Stimulated activated CD8-positive, alpha-beta memory T cell treated with anti-CD3 and anti-CD28 coated beads, Interleukin-15, amount 100 ng/mL, for 48 hours (primary cell): ENCODE measurements at regions not wholly inside any gene's neighbourhood (a gene's known extent, or its start where the extent isn't known, plus 50 kb on each side); places are given as distances from the start of the nearest gene placed in this dataset.
"Not testable (repeated sequence)": the region's sequence is repeated elsewhere in the genome, so short reads cannot be mapped to it uniquely, and the experiment has no call there.

Source experiments
- DNase-seq, 2 donors: peaks; one replicate each; pipeline ENCODE4 v3.0.0-alpha.2; 2020; ENCODE audit warnings: low read depth in 2 of 2

DNA sequence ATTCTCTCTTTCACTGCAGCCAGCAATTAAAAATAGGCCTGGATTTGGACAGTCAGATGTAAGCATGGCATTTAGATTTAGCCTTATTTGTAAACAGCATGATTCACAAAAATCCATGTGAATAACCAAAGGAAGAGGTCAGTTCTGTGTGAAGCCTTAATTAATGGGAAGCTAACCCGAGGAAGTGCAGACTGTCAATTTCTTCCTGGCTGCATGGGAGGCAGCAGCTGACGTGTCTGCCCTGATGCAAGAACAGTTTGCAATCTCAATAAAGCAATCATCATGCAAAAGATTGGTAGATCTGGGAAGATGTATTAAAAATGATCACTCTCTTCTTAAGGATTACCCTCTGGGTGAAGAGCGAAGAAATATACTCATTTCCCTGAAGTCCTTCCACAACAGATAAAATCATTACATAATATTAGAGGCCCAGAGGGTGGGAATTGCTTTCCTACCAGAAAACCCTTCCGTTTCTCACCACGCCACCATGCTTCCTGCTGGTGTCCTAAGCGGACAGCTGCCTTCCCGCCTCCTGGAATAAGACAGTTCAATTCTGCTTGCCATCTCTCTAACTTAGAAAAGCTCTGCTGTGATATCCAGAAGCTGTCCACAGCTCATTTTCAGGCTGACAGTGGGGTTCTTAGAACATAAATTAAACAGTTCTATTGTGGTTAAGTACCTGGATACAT, 526.7 kb upstream of the NRP1 start:
- no peak for DNase-seq

DNA sequence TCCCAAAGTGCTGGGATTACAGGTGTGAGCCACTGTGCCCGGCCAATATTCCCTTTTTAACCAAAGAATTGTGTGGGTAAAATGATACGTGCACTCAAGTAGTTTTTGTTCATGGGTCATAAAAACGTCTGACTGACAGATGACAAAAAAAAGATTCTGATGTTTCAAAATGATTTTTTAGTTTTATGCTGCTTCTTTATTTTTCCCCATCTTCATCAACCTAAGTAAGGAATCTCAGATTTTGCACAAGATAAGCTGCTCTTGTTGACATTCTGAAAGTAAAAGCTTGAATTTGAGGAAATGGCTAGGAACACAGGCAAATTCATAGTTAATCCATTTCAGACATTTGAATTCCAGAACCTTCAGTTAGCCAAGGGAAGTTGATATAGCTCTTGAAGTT, 526.1 kb upstream of the NRP1 start:
- no peak for DNase-seq

DNA sequence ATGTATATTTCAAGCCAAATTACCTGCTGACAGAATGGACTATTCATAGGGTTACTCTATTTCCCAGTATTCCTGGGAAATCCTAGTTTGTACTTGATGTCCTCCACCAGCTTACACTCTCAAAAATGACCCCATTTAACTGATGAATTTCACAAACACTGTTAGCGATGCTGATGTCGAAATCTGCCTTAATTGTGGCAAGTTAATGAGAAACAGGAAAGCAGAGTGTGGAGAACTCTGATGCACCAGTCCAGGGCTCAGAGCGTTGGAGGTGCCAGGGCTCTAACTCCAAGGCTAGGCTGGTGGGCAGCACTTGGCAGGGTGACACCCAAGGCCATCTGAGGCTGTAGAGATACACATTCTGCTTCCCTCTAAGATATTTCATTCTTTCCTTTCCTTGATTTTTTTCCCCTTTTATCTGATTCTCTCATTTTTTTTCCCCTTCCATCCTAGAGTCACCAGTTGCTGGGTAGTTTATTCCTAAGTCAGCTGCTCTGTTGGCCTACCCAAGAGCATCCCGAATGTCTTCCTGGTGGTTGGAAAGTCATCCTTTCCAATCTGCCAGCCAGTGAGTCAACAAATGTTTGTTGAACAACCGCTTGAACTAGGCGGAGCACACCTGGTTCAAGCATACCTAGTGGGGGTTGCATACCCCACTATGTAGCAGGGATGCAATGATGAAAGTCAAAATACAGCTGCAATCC, 525.0 kb upstream of the NRP1 start:
- DNase-seq, result no peak

DNA sequence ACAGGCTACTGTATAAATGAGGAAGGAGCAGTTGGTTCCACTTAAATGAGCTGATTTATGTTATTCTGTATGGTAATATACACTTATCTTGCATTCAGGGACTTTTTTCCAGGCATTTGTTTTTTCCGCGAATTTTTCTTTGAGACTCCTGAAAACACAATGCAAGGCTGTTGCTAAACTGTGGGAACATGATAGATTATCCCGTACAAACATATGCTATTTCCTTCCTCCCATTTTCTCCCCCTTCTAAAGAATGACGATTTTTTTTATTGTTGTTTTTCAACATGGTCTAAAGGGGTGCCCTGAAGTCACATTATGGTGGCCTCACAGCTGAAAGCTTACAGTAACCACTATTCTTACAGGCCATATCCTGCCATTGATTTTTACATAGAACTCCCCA, 523.9 kb upstream of the NRP1 start:
- no peak for DNase-seq

DNA sequence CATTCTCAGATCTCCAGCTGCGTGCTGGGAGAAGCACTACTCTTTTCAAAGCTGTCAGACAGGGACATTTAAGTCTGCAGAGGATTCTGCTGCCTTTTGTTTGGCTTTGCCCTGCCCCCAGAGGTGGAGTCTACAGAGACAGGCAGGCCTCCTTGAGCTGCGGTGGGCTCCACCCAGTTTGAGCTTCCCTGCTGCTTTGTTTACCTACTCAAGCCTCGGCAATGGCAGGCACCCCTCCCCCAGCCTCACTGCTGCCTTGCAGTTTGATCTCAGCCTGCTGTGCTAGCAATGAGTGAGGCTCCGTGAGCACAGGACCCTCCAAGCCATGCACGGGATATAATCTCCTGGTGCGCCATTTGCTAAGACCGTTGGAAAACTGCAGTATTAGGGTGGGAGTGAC, 518.8 kb upstream of the NRP1 start:
- DNase-seq, result not testable (repeated sequence)

DNA sequence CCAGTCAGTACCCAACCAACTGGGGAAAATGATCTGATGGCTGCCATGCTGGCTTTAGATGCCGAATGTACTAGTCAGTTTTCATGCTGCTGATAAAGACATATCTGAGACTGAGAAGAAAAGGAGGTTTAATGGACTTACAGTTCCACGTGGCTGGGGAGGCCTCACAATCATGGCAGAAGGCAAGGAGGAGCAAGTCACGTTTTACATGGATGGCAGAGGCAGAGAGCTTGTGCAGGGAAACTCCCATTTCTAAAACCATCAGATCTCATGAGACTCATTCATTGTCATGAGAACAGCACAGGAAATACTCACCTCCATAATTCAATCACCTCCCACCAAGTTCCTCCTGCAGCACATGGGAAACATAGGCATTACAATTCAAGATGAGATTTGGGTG, 508.9 kb upstream of the NRP1 start:
- DNase-seq, result no peak

DNA sequence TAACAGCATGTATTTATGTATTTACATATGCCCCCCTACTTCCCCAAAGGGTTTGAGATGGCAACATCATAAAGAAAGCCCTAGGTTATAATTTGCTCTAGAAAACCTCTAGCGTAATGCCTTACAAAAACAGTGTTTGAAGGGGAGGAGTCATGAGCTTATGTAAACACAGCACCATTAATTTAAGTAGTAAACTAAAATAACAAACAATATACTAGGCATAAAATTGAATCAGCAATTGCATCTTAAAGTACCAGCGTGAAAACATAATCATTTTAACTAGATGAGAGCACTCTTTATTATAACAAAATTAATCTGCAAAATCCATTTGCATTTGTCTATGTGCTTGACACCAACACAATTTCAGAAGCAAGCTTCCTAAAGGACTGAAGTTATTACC, 507.2 kb upstream of the NRP1 start:
- DNase-seq, result no peak

DNA sequence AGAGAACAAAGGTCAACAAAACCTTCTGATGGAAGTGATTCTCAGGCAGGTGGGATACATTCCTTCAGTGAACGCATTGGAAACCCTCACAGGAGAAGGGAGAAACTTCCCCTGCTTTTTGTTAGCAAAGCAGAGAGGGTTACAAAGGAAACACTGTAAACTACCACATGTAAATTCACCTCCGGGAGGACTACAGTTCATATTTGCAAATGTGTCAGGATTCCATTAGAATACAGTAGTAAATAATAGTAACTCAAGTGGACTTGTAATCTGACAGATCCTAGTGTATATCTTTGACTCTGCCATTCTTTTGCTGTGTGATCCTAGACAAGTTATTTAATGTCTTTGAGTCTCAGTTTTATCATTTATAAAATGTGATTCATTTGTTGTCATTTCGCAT, 504.3 kb upstream of the NRP1 start:
- DNase-seq, result no peak

DNA sequence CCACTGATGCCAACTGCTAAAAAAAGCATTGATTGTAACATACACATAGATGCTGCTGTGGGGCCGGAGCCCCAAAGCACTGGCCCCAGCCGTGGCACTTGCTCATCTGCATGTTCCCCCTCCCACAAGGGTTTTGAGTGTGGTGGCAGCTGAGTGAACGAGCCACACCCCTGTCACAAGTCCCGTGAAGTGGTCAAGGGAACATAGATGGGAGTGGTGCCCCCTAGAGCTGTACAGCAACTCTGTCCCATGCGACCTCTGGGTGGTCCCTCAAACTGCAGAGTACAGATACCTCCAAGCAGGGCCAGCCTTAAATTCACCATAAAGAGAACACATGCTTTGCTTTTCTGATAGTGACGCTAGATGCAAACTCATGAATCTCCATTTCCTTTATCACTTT, 503.3 kb upstream of the NRP1 start:
- DNase-seq, result no peak

DNA sequence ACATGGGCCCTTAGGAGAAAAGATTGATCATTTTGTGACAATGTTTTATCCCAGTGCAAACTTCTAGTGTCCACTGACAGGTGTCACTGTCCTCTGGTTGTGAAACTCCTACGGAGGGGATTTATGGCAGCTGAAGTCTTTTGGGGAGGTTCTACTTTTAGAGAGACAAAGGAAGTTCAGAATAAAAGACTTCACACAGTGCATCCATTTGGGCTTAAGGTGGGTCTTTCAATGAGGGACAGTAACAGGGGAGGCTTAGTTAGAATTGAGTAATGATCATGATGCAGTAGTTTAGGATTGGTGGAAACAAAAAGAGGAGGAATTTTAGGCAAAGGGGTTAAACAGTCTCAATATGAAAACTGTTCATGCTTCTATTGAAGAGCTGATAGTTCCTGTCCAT, 501.1 kb upstream of the NRP1 start:
- no peak for DNase-seq

DNA sequence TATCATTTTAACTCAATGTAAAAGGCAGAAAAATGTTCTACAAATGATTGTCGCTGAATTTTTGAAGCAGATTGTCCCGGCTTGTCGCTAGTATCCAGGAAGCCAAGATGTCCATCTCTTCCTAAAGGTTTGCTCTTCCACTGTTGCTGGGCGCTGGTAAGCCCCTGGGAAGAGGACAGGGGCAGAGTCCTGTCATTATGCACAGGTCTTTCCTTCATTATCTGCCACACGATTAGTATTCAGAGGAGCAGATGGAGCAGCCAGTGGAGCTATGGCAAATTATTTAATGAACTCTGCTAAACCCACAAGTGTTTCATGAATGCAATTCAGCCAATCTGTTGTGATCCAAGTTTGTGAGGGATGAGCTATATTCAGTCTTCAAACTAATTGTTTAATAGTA, 499.1 kb upstream of the NRP1 start:
- no peak for DNase-seq

DNA sequence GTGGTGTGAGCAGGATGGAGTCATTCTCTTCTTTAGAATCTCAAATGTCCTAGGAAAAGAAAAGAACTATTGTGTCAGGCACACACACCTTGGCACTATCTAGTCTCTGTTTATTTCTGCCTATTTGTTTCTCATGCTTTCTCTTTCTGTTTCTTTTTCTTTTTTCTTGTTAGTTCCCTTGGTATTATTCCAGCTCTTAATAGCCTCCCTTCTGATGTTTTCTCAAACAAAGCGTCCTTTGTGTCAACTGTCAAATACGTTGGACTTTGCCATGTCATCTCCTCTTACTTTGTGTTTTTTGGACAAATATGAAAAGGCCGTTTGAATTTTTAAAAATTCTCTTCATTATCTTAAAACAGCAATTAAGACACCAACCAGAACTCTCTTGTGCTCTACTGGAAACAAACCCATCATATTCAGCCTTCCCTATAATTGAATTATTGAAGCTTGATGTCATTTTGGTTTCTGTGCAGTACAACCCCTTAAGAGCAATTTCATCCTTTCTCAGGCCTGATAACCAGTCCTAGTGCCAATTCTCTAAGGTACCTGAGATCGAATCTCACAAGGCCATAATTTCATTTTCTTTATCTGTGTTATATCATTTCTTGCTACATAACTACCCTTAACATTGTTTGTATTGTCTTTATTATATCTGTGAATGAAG, 497.8 kb upstream of the NRP1 start:
- DNase-seq, result no peak

DNA sequence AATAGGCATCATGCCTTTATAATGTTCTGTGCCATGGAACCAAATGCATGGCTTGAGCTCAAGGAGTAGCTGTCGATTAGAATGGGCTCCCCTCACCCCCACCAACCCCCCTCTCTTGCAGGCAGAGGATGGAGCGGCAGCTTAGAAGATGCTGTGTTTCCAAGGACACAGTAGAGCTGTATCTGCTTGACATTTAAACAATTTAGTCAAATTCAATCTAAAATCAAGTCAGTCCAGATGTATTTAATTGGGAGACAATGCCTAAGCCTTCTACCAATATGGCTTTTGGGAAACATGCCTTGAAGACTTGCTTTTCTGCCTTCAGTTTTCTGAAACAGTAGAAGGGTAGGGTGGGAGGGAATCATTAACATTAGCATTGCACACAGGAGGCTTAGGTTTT, 497.1 kb upstream of the NRP1 start:
- no peak for DNase-seq

DNA sequence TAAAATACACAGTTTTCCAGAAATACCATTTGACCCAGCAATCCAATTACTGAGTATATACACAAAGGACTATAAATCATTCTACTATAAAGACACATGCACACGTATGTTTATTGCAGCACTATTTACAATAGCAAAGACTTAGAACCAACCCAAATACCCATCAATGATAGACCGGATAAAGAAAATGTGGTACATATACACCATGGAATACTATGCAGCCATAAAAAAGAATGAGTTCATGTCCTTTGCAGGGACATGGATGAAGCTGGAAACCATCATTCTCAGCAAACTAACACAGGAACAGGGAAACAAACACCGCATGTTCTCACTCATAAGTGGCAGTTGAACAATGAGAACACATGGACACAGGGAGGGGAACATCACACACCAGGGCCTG, 495.4 kb upstream of the NRP1 start:
- DNase-seq, result not testable (repeated sequence)

DNA sequence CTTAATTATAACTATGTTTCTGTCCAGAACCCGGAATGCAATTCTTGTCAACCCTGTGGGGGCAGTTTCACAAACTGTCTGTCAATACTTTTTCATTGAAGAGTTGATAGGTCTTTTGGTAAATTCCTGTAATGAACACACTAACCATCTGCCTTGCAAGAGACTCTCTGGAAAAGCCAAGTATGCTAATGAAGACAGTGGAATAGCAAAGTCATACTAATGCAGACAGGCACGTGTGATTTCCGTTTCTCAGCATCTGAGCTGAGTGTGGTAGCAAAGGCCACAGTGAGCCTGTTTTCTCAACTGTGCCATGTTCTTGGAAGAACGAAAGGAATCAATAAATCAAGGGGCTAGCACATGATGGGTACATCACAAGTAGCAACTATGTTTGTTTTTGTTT, 494.1 kb upstream of the NRP1 start:
- no peak for DNase-seq

DNA sequence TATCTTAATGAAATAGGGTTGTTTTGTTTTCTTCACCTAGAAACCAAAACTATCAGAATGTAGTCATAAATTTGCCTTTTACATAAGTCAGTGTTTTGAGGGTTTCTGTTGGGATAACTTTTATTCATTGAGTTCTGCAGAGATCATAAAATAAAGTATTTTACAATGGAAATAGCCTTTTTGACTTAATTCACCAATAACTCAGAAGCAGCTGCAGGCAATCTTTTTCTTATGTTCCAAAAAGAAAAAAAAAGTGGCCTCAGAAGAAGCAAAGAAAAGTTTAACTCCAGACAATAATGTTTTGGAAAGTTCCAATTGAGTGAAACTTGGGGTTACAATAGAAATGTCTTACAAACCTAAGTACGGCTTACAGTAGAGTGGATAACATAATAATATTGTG, 491.7 kb upstream of the NRP1 start:
- no peak for DNase-seq

DNA sequence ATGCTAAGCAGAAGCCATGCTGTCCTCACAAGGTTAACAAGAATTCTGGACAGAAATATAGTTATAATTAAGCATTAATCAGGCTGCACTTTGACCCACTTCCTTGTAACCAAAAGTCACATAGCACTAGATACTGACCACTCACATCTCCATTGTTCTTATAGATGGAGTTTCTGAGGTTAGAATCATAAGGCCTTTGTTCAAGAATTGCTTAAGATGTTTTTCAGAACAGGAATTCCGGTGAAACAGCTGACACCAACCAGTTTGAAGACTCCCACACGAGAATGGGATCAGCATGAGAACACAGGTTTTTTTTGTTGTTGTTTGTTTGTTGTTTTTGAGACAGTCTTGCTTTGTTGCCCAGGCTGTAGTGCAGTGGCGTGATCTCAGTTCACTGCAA, 488.3 kb upstream of the NRP1 start:
- no peak for DNase-seq

DNA sequence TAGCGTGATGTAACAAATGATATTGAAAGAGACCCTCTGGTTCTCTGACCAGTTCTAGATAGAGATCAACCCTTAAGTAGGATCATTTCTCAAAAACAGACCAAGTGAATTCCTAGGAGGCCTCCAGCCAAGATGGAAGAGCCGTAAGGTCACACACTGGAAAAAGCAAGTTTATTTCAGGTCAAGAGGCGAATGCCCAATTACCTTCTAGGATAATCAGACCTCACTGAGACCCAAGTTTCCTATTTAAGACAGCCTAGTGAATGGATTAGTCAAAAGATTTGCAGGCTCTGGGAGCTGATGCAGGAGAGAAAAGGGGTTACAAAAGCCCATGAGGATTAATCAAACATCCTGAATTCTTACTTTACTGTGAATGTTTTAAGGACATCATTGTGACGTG, 486.1 kb upstream of the NRP1 start:
- DNase-seq, result no peak

DNA sequence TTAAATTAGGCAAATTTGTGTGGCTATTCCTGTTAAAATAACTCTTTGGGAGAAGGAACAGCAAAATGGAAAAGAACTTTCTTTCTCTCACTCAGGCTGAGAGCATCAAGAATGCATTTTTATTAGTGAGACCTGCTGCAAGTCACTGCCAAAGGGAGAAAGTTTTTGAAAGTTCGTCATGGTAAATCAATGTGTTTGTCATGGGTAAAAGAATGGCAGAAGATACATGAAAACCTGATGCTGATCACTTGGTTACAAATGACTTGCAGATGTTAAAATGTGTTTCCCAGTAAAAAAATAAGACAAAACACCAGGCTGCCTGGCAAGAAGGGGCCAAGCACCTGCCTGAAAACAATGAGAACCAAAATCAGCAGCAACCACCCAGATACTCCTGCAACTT, 484.7 kb upstream of the NRP1 start:
- no peak for DNase-seq

DNA sequence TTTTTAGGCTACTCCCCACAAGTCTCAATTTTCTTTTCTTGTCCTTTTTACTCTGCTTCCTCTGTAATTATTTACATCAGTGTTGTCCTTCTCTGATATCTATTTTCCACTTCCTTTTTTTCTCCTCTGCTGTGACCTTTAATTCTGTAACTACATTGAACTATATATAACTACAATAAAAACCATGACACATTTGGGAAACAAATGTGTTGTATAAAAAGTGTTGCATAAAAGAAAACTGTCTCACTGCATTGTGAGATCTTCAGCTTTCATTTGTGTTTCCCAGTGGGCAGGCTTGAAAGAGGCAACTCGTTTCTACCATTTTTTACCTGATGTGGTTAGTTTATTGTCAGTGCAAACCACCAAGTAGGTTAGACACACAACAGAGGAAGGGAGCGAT, 483.9 kb upstream of the NRP1 start:
- DNase-seq, result no peak

DNA sequence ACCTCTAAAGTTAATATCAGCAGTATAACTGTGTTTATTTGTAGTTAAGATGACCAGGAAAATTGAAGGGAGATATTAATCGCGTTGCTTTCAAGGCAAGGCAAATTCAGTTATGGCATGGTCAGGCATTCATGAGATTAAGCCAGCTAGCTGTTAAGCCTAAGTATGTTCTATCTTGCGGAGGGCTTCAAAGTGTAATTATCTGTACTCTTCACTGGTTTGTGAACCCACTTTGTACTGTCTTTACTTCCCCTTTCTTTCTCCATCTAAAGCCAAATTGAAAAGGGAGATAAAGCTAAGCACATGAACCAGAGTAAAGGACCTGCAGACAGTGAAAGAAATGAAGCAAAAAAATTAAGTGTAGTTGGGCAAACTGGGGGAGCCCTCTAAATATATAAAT, 483.1 kb upstream of the NRP1 start:
- DNase-seq, result no peak

DNA sequence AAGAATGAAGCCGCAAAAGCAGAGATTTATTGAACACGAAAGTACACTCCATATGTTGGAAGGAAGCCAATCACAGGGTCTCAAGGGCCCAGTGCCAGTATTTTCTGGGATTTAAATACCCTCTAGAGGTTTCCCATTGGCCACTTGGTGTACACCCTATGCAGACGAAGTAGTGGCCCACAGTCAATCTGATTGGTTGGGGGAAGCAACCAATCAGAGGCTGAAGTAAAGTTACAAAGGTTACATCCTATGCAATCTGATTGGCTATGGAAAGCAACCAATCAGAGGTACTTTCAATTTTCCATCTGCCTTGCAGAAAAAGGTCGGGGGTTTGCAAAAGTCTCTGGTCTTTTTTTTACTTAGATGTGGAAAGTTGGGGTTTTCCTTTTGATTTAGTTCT, 481.3 kb upstream of the NRP1 start:
- DNase-seq, result no peak

DNA sequence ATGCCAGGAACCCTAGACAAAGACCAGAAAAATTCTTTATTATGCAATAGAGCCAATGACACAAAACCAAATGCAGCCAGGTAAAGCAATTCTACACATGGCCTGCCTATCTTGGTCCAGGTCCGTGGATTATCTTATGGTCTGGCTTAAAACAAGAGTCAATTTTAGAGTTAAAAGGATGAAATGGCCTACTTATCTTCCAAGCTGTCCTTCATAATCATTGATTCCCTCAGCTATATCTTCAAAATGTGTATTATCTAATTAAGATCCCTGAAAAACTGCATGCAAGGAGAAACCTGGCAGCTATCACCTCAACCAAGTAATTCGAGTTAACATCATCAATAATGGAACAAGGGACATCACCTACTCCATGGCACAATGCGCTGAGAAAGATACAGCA, 479.4 kb upstream of the NRP1 start:
- DNase-seq, result no peak
